ENCODE measurements at regions not wholly inside any gene's neighbourhood (a gene's known extent, or its start where the extent isn't known, plus 50 kb on each side); places are given as distances from the start of the nearest gene placed in this dataset.

DNA sequence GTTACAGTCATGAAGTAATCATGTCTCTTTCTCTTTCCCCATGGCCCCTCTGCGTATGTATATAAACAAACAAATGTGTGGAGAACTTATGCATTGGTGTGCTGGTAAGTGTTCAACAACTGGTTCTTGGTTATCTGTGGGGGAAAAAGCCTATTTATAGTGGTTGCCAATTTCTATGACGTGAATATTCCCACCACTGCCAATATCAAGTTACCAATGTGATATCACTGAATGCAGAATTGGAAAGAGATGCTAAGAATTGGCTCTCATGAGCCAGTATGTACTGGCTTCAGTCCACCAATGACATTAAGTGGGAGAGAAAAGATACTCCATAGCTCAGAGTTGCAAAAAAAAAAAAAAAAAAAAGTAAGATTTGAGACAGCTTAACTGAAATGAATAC lies 399.7 kb downstream of the REEP3 start:
- no peaks in the 10 kb centered on the region for H3K36me3 ChIP-seq (ENCODE audit: control insufficient read depth in 2 of 2, insufficient read depth in 2 of 2, low read length in 1 of 2)
- no peak for DNase-seq (ENCODE audit: low read depth in 6 of 9, low spot score in 9 of 9)

DNA sequence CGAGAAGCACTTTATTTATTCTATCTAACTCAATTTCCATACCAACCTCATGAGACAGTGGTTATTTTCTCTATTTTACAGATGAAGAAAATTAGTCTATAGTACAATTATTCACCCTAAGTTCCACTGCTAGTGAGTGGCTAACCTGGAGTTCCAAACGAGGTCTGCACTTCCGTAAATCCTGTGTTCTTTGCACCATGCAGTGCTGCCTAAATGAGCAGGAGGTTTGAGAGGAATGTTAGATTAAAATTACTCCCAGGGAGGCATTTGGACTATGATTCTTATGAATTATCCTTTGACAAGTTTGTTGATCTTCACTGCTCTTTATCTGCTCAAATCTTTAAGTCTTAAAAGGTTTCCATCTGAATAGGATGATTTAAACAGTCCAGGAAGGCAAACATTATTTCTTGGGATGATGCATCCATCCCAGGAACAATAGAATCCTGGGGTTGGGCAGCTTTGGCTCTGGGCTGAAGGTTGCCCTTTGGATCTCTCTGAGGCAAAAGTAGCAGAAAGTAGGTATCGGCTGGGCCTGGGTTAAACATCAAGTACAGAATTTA lies 400.8 kb downstream of the REEP3 start:
- DNase-seq (ENCODE audit: low read depth in 6 of 9, low spot score in 9 of 9) = no peak
- WGBS = 80% methylated on average over 4 of the region's 4 CpGs
- H3K27ac ChIP-seq (ENCODE audit: low read depth in 1 of 2, low read length in 1 of 2) = no peak overlapping the region
- no peak overlapping the region for H3K4me3 ChIP-seq (ENCODE audit: low read length in 2 of 2)
- no peaks in the 10 kb centered on the region for H3K9me3 ChIP-seq (ENCODE audit: control insufficient read depth in 2 of 2, insufficient read depth in 1 of 2, low read length in 1 of 2)
- no peaks in the 10 kb centered on the region for H3K4me1 ChIP-seq (ENCODE audit: control insufficient read depth in 2 of 2, insufficient read depth in 2 of 2, low read length in 2 of 2)
- no peaks in the 10 kb centered on the region for H3K36me3 ChIP-seq (ENCODE audit: control insufficient read depth in 2 of 2, insufficient read depth in 2 of 2, low read length in 1 of 2)
- no peaks in the 10 kb centered on the region for H3K27me3 ChIP-seq (ENCODE audit: control insufficient read depth in 2 of 2, insufficient read depth in 1 of 2, low read length in 1 of 2)

More for the DNA sequence above, 399.7 kb downstream of the REEP3 start:
- no peak overlapping the region for H3K27ac ChIP-seq (ENCODE audit: low read depth in 1 of 2, low read length in 1 of 2)
- H3K4me3 ChIP-seq (ENCODE audit: low read length in 2 of 2) = no peak overlapping the region
- no peaks in the 10 kb centered on the region for H3K9me3 ChIP-seq (ENCODE audit: control insufficient read depth in 2 of 2, insufficient read depth in 1 of 2, low read length in 1 of 2)
- no peaks in the 10 kb centered on the region for H3K4me1 ChIP-seq (ENCODE audit: control insufficient read depth in 2 of 2, insufficient read depth in 2 of 2, low read length in 2 of 2)
- WGBS = 65% methylated on average over 2 of the region's 2 CpGs
- H3K27me3 ChIP-seq (ENCODE audit: control insufficient read depth in 2 of 2, insufficient read depth in 1 of 2, low read length in 1 of 2) = no peaks in the 10 kb centered on the region

DNA sequence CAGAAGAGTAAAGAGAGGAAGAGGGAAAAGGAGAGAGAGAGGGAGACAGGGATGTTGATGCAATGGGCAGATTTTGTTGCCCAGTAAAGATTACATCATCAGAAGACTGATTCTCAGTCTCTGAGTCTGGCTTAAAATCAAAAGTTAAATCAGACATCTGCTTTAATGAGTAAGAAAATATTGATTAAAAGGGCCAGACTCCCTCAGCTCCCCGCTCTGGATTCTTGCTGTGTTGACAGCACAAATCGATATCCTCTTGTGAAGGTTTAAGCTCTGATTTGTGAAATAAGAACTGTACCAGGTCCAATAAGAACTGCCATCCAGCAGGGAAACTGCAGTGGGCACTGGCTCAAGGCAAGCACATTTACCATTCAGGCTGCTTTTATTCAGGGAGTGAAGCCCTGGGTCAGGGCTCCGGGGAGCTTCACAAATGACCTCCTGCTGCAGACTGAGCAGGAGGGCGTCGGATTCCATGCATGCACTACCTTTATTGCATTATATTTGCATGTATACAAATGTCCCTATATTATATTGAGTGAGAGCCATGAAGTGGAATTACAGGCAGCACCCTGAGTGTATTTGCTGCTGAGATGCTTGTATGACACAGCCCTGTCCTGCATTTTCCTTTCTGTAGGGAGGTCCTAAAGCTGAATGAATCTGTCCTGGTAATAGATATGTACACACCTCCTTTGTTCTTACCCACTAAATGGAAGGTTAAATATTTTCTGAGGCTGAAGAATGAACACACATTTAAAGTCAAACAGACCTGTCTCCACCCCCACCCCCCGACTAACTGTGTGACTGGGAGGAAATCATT lies 401.5 kb downstream of the REEP3 start:
- Histone ChIP-seq H3K27ac (ENCODE audit: low read depth in 1 of 2, low read length in 1 of 2) (no peak overlapping the region), H3K9me3 (ENCODE audit: control insufficient read depth in 2 of 2, insufficient read depth in 1 of 2, low read length in 1 of 2) (no peaks in the 10 kb centered on the region), H3K27me3 (ENCODE audit: control insufficient read depth in 2 of 2, insufficient read depth in 1 of 2, low read length in 1 of 2) (no peaks in the 10 kb centered on the region), H3K4me3 (ENCODE audit: low read length in 2 of 2) (no peak overlapping the region), H3K36me3 (ENCODE audit: control insufficient read depth in 2 of 2, insufficient read depth in 2 of 2, low read length in 1 of 2) (no peaks in the 10 kb centered on the region), H3K4me1 (ENCODE audit: control insufficient read depth in 2 of 2, insufficient read depth in 2 of 2, low read length in 2 of 2) (no peaks in the 10 kb centered on the region)
- no peak for DNase-seq (ENCODE audit: low read depth in 6 of 9, low spot score in 9 of 9)
- 64% methylated on average over 6 of the region's 6 CpGs for WGBS

DNA sequence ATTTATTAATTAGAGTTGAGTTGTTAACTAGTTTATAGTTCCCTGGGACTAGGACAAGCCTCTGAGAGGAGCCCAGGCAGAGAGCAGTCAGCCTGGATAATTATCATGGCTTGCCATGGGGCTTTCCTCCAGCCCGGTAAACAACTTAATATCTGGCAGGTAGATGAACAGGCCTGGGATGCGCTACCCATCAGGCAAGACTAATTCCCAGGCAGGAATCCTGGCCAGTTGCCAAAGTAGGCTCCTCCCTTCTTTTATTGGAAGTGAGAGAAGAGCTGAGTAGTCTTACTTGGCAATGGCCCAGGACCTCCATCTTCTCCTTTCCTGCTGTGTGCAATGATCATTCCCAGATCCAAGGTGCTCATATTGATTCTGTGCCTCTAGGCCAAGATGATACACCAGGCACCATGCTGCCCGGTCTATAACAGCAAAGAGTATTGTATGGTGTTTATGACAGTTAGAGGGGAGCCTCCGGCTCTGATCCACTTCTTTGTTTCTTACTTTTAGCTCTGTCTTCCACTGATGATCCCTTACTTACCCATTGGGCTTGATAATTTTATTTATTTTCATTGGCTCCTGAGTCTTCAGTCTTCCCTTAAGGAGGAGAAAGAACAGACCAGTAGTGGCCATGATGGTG lies 408.7 kb downstream of the REEP3 start:
- H3K27ac ChIP-seq (ENCODE audit: low read depth in 1 of 2, low read length in 1 of 2) = no peak overlapping the region
- H3K4me1 ChIP-seq (ENCODE audit: control insufficient read depth in 2 of 2, insufficient read depth in 2 of 2, low read length in 2 of 2) = no peaks in the 10 kb centered on the region
- no peak overlapping the region for H3K4me3 ChIP-seq (ENCODE audit: low read length in 2 of 2)
- 96% methylated on average over 4 of the region's 4 CpGs for WGBS
- no peaks in the 10 kb centered on the region for H3K9me3 ChIP-seq (ENCODE audit: control insufficient read depth in 2 of 2, insufficient read depth in 1 of 2, low read length in 1 of 2)
- H3K36me3 ChIP-seq (ENCODE audit: control insufficient read depth in 2 of 2, insufficient read depth in 2 of 2, low read length in 1 of 2) = no peaks in the 10 kb centered on the region
- H3K27me3 ChIP-seq (ENCODE audit: control insufficient read depth in 2 of 2, insufficient read depth in 1 of 2, low read length in 1 of 2) = no peaks in the 10 kb centered on the region
- DNase-seq (ENCODE audit: low read depth in 6 of 9, low spot score in 9 of 9) = no peak

DNA sequence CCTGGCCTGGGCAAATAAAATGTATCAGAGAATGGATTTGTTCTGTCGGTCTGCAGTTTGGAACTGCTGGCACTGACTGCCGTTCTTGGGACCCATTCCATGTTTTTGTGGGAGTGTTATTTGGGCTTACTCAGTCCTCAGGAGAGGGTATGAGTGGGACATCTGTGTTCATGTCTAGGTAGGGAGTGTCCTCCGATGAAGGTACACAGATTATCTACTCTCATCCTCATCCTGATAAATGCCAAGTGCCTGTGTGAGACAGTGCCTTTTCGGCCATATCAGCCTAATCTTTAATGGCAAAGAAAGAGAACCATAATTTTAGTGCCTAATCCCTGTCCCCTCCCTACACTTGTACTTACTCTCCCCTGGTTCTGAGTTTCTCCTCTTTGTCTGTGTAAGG lies 409.4 kb downstream of the REEP3 start:
- no peak for DNase-seq (ENCODE audit: low read depth in 6 of 9, low spot score in 9 of 9)
- Histone ChIP-seq H3K27me3 (ENCODE audit: control insufficient read depth in 2 of 2, insufficient read depth in 1 of 2, low read length in 1 of 2) (no peaks in the 10 kb centered on the region), H3K4me1 (ENCODE audit: control insufficient read depth in 2 of 2, insufficient read depth in 2 of 2, low read length in 2 of 2) (no peaks in the 10 kb centered on the region), H3K9me3 (ENCODE audit: control insufficient read depth in 2 of 2, insufficient read depth in 1 of 2, low read length in 1 of 2) (no peaks in the 10 kb centered on the region), H3K4me3 (ENCODE audit: low read length in 2 of 2) (no peak overlapping the region), H3K36me3 (ENCODE audit: control insufficient read depth in 2 of 2, insufficient read depth in 2 of 2, low read length in 1 of 2) (no peaks in the 10 kb centered on the region), H3K27ac (ENCODE audit: low read depth in 1 of 2, low read length in 1 of 2) (no peak overlapping the region)
- WGBS = 96% methylated on average over 4 of the region's 4 CpGs

DNA sequence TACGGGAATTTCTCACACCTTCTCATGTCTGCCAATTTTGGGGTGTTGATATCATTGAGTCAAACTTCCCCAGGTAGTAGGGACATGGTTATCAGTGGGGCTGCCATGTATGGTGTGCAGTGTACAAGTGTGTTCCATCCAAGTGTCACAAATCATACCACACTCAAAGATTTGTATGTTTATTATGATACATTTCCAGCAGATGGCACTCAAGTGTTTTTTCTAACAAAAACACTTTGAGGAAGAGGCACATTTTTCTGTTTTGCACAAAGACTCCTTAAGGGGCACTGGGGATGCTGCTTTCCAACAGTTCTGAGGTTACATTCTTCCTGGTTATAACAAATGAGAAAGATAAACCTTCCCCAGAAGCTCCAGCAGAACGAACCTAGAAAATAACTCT lies 414.5 kb downstream of the REEP3 start:
- Histone ChIP-seq H3K4me1 (ENCODE audit: control insufficient read depth in 2 of 2, insufficient read depth in 2 of 2, low read length in 2 of 2) (no peaks in the 10 kb centered on the region), H3K4me3 (ENCODE audit: low read length in 2 of 2) (no peak overlapping the region), H3K9me3 (ENCODE audit: control insufficient read depth in 2 of 2, insufficient read depth in 1 of 2, low read length in 1 of 2) (no peaks in the 10 kb centered on the region), H3K27me3 (ENCODE audit: control insufficient read depth in 2 of 2, insufficient read depth in 1 of 2, low read length in 1 of 2) (no peaks in the 10 kb centered on the region), H3K36me3 (ENCODE audit: control insufficient read depth in 2 of 2, insufficient read depth in 2 of 2, low read length in 1 of 2) (no peaks in the 10 kb centered on the region), H3K27ac (ENCODE audit: low read depth in 1 of 2, low read length in 1 of 2) (no peak overlapping the region)
- WGBS = 72% methylated on average over 2 of the region's 2 CpGs
- DNase-seq (ENCODE audit: low read depth in 6 of 9, low spot score in 9 of 9) = no peak

DNA sequence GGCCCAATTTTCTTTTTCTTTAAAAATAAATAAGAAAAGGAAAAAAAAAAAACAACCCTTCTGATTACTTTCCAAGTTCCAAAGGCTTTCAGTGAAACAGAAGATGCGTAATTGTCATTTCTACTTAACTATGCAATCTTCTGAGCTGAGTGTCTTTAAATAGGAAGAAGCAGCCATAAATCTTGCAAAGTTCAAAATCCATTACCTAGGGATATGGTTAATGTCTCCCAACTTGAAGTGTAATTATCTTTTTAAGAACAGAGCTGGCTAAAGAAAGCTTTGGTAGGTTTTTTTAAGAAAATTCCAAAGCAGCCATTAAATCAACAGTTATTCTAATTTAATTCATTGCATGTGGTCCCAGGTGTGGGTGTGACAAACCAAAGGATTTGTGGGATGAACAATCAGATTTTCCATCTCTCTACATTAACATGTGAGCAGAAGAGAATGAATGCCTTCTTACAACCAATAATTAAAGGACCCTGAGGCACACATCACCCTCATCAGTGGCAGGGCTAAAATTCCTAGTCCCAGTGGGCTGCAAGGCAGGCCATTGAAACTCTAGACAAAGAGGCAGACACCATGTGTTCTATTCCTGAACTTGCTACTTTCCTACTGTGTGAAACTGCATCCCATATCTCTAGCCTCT lies 419.2 kb downstream of the REEP3 start:
- H3K4me3 ChIP-seq (ENCODE audit: low read length in 2 of 2) = no peak overlapping the region
- WGBS = 91% methylated on average over 1 of the region's 1 CpG
- H3K27me3 ChIP-seq (ENCODE audit: control insufficient read depth in 2 of 2, insufficient read depth in 1 of 2, low read length in 1 of 2) = no peaks in the 10 kb centered on the region
- H3K9me3 ChIP-seq (ENCODE audit: control insufficient read depth in 2 of 2, insufficient read depth in 1 of 2, low read length in 1 of 2) = no peaks in the 10 kb centered on the region
- H3K4me1 ChIP-seq (ENCODE audit: control insufficient read depth in 2 of 2, insufficient read depth in 2 of 2, low read length in 2 of 2) = no peaks in the 10 kb centered on the region
- no peaks in the 10 kb centered on the region for H3K36me3 ChIP-seq (ENCODE audit: control insufficient read depth in 2 of 2, insufficient read depth in 2 of 2, low read length in 1 of 2)
- DNase-seq (ENCODE audit: low read depth in 6 of 9, low spot score in 9 of 9) = no peak
- no peak overlapping the region for H3K27ac ChIP-seq (ENCODE audit: low read depth in 1 of 2, low read length in 1 of 2)

DNA sequence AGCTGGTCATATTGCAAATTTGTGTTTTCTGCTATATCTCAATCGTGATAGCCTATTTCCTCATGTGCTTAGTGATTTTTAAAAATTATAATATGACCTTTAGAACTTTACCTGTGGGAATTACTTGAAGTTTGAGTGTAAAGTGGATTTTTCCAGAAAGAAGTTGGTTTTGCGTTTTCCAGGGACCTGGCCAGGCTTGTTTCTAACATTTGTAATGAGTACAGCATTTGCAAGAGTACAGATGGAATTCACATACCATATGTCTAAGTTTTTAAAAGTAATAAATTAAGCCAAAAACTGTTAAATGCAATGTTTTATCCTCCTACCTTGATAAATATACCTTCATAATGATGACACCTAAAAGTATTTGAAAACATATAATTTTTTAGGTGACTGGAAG lies 443.2 kb downstream of the REEP3 start:
- Histone ChIP-seq H3K9me3 (ENCODE audit: control insufficient read depth in 2 of 2, insufficient read depth in 1 of 2, low read length in 1 of 2) (no peaks in the 10 kb centered on the region), H3K36me3 (ENCODE audit: control insufficient read depth in 2 of 2, insufficient read depth in 2 of 2, low read length in 1 of 2) (no peaks in the 10 kb centered on the region), H3K27ac (ENCODE audit: low read depth in 1 of 2, low read length in 1 of 2) (no peak overlapping the region), H3K27me3 (ENCODE audit: control insufficient read depth in 2 of 2, insufficient read depth in 1 of 2, low read length in 1 of 2) (no peaks in the 10 kb centered on the region), H3K4me3 (ENCODE audit: low read length in 2 of 2) (no peak overlapping the region), H3K4me1 (ENCODE audit: control insufficient read depth in 2 of 2, insufficient read depth in 2 of 2, low read length in 2 of 2) (no peaks in the 10 kb centered on the region)
- DNase-seq (ENCODE audit: low read depth in 6 of 9, low spot score in 9 of 9) = no peak
- WGBS = 81% methylated on average over 2 of the region's 2 CpGs

DNA sequence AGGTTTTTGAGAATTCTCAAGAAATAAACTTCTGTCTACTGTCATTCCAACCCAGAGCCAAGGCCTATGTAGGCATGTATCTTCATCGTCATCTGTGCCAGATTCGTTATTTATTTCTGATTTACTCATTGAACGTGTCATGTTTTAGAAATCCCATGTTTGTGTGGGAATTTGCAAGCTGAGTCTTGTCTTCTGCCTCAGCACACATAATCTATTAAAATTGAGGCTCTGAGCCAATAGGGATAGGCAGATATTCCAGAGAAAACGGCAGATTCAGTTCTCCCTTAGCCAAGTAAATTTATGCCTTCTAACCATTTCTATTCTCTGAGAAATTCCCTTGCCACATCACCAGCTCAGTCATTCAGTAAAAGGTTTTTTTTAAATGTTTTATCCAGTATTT lies 444.6 kb downstream of the REEP3 start:
- Histone ChIP-seq H3K27ac (ENCODE audit: low read depth in 1 of 2, low read length in 1 of 2) (no peak overlapping the region), H3K9me3 (ENCODE audit: control insufficient read depth in 2 of 2, insufficient read depth in 1 of 2, low read length in 1 of 2) (no peaks in the 10 kb centered on the region), H3K4me1 (ENCODE audit: control insufficient read depth in 2 of 2, insufficient read depth in 2 of 2, low read length in 2 of 2) (no peaks in the 10 kb centered on the region), H3K4me3 (ENCODE audit: low read length in 2 of 2) (no peak overlapping the region), H3K36me3 (ENCODE audit: control insufficient read depth in 2 of 2, insufficient read depth in 2 of 2, low read length in 1 of 2) (no peaks in the 10 kb centered on the region), H3K27me3 (ENCODE audit: control insufficient read depth in 2 of 2, insufficient read depth in 1 of 2, low read length in 1 of 2) (no peaks in the 10 kb centered on the region)
- 82% methylated on average over 4 of the region's 4 CpGs for WGBS
- DNase-seq (ENCODE audit: low read depth in 6 of 9, low spot score in 9 of 9) = no peak

All from thymus (tissue), 11 donors.